ENCODE measurements at regions not wholly inside any gene's neighbourhood (a gene's known extent, or its start where the extent isn't known, plus 50 kb on each side); places are given as distances from the start of the nearest gene placed in this dataset.

DNA sequence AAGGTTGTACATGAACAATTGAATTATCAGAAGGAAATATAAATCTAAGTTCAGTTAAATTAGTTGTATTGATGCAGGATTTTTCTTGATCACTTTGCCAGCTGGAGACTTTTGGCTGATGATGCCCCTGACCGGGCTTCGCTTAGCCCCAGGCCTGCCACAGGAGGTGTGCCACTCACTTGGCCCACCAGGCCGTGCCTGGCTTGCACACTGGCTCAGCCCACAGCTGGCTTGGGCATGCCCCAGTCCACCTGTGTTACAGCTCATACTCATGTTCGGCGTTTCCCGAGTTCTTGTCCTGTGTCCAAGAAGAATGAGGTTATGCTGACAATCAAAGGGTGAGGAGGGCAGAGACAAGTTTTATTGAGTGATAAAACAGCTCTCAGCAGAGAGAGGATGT lies 773.9 kb upstream of the FANCL start:
- TF ChIP-seq, protein P1, sequence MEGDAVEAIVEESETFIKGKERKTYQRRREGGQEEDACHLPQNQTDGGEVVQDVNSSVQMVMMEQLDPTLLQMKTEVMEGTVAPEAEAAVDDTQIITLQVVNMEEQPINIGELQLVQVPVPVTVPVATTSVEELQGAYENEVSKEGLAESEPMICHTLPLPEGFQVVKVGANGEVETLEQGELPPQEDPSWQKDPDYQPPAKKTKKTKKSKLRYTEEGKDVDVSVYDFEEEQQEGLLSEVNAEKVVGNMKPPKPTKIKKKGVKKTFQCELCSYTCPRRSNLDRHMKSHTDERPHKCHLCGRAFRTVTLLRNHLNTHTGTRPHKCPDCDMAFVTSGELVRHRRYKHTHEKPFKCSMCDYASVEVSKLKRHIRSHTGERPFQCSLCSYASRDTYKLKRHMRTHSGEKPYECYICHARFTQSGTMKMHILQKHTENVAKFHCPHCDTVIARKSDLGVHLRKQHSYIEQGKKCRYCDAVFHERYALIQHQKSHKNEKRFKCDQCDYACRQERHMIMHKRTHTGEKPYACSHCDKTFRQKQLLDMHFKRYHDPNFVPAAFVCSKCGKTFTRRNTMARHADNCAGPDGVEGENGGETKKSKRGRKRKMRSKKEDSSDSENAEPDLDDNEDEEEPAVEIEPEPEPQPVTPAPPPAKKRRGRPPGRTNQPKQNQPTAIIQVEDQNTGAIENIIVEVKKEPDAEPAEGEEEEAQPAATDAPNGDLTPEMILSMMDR (IDR thresholded peaks at IDR 0.05; ENCODE audit: low read length) = no peak
- TF ChIP-seq EZH2 (IDR thresholded peaks at IDR 0.05; ENCODE audit: borderline replicate concordance, low read length) = no peak

All from OCI-LY1 (cell line).